Gastroesophageal sphincter (tissue), 4 donors: ENCODE measurements at regions not wholly inside any gene's neighbourhood (a gene's known extent, or its start where the extent isn't known, plus 50 kb on each side); places are given as distances from the start of the nearest gene placed in this dataset.

Experiments
- ATAC-seq: fragments of 150-250 bp; one replicate; pipeline ENCODE4 v1.9.1; 2016; ENCODE audit warnings: mild to moderate bottlenecking, moderate library complexity
- H3K27ac ChIP-seq, 4 donors: fragments of 200-600 bp; sonication (generic) in 3 of 4; 1 replicate in 3 of 4; 2 replicates in 1 of 4; pipeline ENCODE4 v1.5.1; 2016 to 2019
- H3K27me3 ChIP-seq: fragments of 200-600 bp; sonication (generic); one replicate; pipeline ENCODE4 v1.5.1; 2019
- H3K36me3 ChIP-seq, 2 donors: fragments of 200-600 bp; sonication (generic); one replicate each; pipeline ENCODE4 v1.5.1; 2019; ENCODE audit warnings: control low read depth in 1 of 2
- H3K4me1 ChIP-seq, 3 donors: fragments of 200-600 bp; sonication (generic); 1 replicate in 2 of 3; 2 replicates in 1 of 3; pipeline ENCODE4 v1.5.1; 2016 to 2019; ENCODE audit warnings: control low read depth in 2 of 3
- H3K4me3 ChIP-seq, 2 donors: fragments of 200-600 bp; sonication (generic); one replicate each; pipeline ENCODE4 v1.5.1; 2019; ENCODE audit warnings: mild to moderate bottlenecking in 1 of 2, moderate library complexity in 1 of 2
- H3K9me3 ChIP-seq, 3 donors: fragments of 200-600 bp; sonication (generic); one replicate each; pipeline ENCODE4 v1.5.1; 2017 to 2019; ENCODE audit warnings: control low read depth in 2 of 3
- EP300 ChIP-seq: sonication (generic); formaldehyde crosslinking; IDR thresholded peaks from one replicate; pipeline ENCODE4 v1.6.1; 2017; ENCODE audit warnings: antibody characterized with exemption, mild to moderate bottlenecking
- POLR2A ChIP-seq, 2 donors: fragments of 450-650 bp; IDR thresholded peaks; one replicate each; pipeline ENCODE4 v1.6.1; 2017; ENCODE audit warnings: antibody characterized with exemption in 2 of 2, mild to moderate bottlenecking in 2 of 2, moderate library complexity in 1 of 2
- POLR2AphosphoS5 ChIP-seq: sonication (generic); formaldehyde crosslinking; IDR thresholded peaks from one replicate; pipeline ENCODE4 v1.6.1; 2017; ENCODE audit warnings: antibody characterized with exemption
- WGBS, 2 donors: methylation state at CpG; one replicate each; pipeline ENCODE4 v1.1.5; 2018; ENCODE audit warnings: low coverage in 1 of 2; 5-methylcytosine and 5-hydroxymethylcytosine counted together
- TF ChIP-seq, protein P1 (sequence below), 4 experiments: fragments of 200-600 bp in 2 of 4; fragments of 450-650 bp in 2 of 4; sonication (generic) in 1 of 4; IDR thresholded peaks; one replicate each; pipeline ENCODE4 v1.5.1; 2017 to 2019; ENCODE audit warnings: antibody characterized with exemption in 4 of 4, mild to moderate bottlenecking in 2 of 4, moderate library complexity in 2 of 4

DNA sequence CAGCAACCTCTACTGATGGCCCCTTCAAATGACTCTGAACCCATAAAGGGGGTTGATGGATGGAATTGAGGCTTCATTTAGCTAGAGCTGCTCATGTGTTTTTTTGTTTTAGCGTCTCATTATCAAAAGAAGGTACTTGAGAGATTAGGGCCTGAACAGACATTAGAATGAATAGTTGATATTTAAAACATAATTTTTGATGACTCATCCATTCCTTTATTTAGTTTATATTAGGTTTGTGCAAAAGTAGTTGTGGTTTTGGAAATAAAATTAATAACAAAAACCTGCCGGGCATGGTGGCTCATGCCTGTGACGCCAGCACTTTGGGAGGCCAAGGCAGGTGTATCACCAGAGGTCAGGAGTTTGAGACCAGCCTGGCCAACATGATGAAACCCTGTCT, 485.9 kb downstream of the PSAT1 start:
- 60 to 70% methylated on average over 1 to 3 of the region's 3 CpGs for WGBS, 2 donors
- H3K9me3 ChIP-seq = no peaks in the 10 kb centered on the region
- H3K4me1 ChIP-seq = no peaks in the 10 kb centered on the region
- H3K4me3 ChIP-seq = no peak overlapping the region
- H3K36me3 ChIP-seq = no peaks in the 10 kb centered on the region
- TF ChIP-seq EP300 = no peak
- TF ChIP-seq POLR2A (IDR thresholded peaks at IDR 0.05) = no peak
- TF ChIP-seq, protein P1, sequence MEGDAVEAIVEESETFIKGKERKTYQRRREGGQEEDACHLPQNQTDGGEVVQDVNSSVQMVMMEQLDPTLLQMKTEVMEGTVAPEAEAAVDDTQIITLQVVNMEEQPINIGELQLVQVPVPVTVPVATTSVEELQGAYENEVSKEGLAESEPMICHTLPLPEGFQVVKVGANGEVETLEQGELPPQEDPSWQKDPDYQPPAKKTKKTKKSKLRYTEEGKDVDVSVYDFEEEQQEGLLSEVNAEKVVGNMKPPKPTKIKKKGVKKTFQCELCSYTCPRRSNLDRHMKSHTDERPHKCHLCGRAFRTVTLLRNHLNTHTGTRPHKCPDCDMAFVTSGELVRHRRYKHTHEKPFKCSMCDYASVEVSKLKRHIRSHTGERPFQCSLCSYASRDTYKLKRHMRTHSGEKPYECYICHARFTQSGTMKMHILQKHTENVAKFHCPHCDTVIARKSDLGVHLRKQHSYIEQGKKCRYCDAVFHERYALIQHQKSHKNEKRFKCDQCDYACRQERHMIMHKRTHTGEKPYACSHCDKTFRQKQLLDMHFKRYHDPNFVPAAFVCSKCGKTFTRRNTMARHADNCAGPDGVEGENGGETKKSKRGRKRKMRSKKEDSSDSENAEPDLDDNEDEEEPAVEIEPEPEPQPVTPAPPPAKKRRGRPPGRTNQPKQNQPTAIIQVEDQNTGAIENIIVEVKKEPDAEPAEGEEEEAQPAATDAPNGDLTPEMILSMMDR (IDR thresholded peaks at IDR 0.05) = no peak
- TF ChIP-seq POLR2AphosphoS5 = no peak
- no peak overlapping the region for H3K27ac ChIP-seq
- no peak for ATAC-seq
- H3K27me3 ChIP-seq = no peaks in the 10 kb centered on the region

DNA sequence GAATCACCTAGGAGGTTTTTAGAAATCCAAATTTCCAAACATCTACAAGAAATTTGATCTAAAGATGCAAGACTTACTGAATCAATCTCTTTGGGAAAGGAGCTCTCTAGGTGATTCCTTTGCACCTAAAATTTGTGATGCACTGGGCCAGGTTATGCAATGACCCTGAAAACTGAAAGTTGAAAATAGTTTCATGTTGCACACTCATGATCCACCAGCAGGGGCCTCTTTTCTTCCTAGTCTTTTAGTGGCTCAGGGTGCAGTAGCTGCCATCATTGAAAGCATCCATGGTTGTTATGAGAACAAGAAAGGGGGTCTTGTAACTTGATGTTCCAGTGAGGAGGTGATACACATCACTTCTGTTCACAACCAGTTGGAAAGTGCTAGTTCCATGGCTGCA, 486.8 kb downstream of the PSAT1 start:
- ATAC-seq = no peak
- no peak overlapping the region for H3K4me3 ChIP-seq
- no peaks in the 10 kb centered on the region for H3K4me1 ChIP-seq
- no peaks in the 10 kb centered on the region for H3K27me3 ChIP-seq
- TF ChIP-seq POLR2A (IDR thresholded peaks at IDR 0.05) (no peak), POLR2AphosphoS5 (no peak), EP300 (no peak)
- TF ChIP-seq, protein P1 (IDR thresholded peaks at IDR 0.05) = no peak
- no peaks in the 10 kb centered on the region for H3K36me3 ChIP-seq
- no peaks in the 10 kb centered on the region for H3K9me3 ChIP-seq
- no peak overlapping the region for H3K27ac ChIP-seq

DNA sequence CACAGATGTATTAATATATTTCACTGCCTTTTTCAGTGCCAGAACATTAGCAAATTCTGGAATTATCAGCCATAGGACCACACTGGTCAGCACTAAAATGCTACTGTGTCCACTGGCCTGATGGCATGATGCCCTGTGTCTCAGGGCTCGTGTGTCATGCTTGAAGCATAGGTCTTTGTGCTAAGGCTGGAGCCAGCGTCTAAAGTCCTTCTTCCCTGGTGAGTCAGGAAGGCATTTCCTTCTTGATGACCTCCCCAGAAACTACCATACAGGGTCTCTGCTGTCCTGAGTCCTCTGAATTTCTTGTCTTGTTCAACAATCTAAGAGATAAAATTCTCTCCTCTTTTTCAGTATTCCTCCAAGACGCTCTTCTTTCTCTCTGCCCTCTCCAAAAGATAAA, 489.9 kb downstream of the PSAT1 start:
- ATAC-seq = no peak
- peaks cover 0 to 14% (median 0%) of the 10 kb centered on the region in 3 donors for H3K9me3 ChIP-seq
- TF ChIP-seq POLR2AphosphoS5 (no peak), EP300 (no peak), POLR2A (IDR thresholded peaks at IDR 0.05) (no peak)
- TF ChIP-seq, protein P1 (IDR thresholded peaks at IDR 0.05) = no peak
- no peaks in the 10 kb centered on the region for H3K4me1 ChIP-seq
- H3K36me3 ChIP-seq = no peaks in the 10 kb centered on the region
- no peaks in the 10 kb centered on the region for H3K27me3 ChIP-seq
- H3K27ac ChIP-seq = no peak overlapping the region
- 78 to 100% methylated on average over 1 to 2 of the region's 3 CpGs for WGBS, 2 donors
- no peak overlapping the region for H3K4me3 ChIP-seq

DNA sequence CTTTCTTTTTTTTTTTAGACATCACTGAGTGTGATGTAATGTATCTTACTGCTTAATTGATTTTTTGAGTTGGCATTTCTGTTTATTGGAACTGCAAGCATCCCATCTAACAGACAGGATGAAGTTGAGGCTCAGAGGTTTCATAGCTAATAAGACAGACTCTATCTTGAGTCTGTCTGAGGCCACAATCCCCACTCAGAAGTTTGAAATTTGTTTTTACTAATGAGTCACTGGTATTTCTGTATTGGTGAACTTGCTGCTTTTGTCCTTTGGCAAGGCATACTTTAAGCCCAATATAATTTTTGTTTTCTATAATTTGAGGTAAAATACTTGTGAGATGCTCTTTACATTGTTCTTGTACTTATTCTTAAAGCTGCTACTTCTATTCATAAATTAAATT, 491.2 kb downstream of the PSAT1 start:
- H3K4me1 ChIP-seq = no peaks in the 10 kb centered on the region
- peaks cover 0 to 14% (median 0%) of the 10 kb centered on the region in 3 donors for H3K9me3 ChIP-seq
- no peak overlapping the region for H3K27ac ChIP-seq
- H3K4me3 ChIP-seq = no peak overlapping the region
- H3K36me3 ChIP-seq = no peaks in the 10 kb centered on the region
- no peak for ATAC-seq
- TF ChIP-seq, protein P1 (IDR thresholded peaks at IDR 0.05) = no peak
- TF ChIP-seq POLR2AphosphoS5 (no peak), EP300 (no peak), POLR2A (IDR thresholded peaks at IDR 0.05) (no peak)
- no peaks in the 10 kb centered on the region for H3K27me3 ChIP-seq

DNA sequence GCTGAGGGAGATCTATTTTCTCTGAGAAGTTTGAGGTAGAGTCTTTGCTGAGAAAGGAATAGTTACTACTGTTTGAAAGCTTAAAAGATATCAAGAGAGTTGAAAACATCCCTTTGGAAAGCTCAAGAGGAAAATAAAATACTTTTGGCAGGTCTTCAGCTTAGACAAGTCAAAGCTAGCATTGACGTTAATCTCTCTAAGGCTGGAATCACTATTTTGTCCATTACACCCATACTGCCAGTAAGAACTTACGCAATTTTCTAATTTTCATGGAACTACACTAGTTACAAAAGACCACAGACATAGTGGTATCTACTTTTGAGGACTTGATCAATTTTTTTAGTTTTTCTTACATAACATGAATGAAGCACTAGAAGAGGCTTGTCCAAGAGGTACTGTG, 494.9 kb downstream of the PSAT1 start:
- TF ChIP-seq POLR2A (IDR thresholded peaks at IDR 0.05) (no peak), POLR2AphosphoS5 (no peak), EP300 (no peak)
- TF ChIP-seq, protein P1 (IDR thresholded peaks at IDR 0.05) = no peak
- Histone ChIP-seq H3K27ac (no peak overlapping the region), H3K27me3 (no peaks in the 10 kb centered on the region), H3K4me1 (no peaks in the 10 kb centered on the region), H3K9me3 (peaks cover 0 to 14% (median 0%) of the 10 kb centered on the region in 3 donors), H3K36me3 (no peaks in the 10 kb centered on the region), H3K4me3 (no peak overlapping the region)
- no peak for ATAC-seq
- WGBS, 2 donors = 64 to 79% methylated on average over 2 of the region's 2 CpGs
